Aorta (tissue), 5 donors: ENCODE measurements at regions not wholly inside any gene's neighbourhood (a gene's known extent, or its start where the extent isn't known, plus 50 kb on each side); places are given as distances from the start of the nearest gene placed in this dataset.

Source experiments
- ATAC-seq: fragments of 200-7000 bp; cut with Tn5 transposase; one replicate; pipeline ENCODE4 v1.9.1; 2022; ENCODE audit warnings: moderate library complexity; ENCODE audit not compliant: low FRiP score
- DNase-seq, 2 donors: peaks; one replicate each; pipeline ENCODE4 v3.0.0-alpha.2; 2020
- H3K27ac ChIP-seq, 2 donors: one replicate each; pipeline ENCODE4 v1.5.1; 2013; ENCODE audit warnings: low read length in 2 of 2, mild to moderate bottlenecking in 2 of 2, moderate library complexity in 2 of 2, control low read depth in 1 of 2, inconsistent platforms in 1 of 2, low read depth in 1 of 2
- H3K27me3 ChIP-seq, 2 donors: one replicate each; pipeline ENCODE4 v1.6.1; 2013; ENCODE audit warnings: control low read depth in 1 of 2, low read length in 1 of 2, mild to moderate bottlenecking in 1 of 2, moderate library complexity in 1 of 2; ENCODE audit not compliant: insufficient read depth in 2 of 2, control insufficient read depth in 1 of 2
- H3K36me3 ChIP-seq, 2 donors: one replicate each; pipeline ENCODE4 v1.6.1; 2013; ENCODE audit warnings: control low read depth in 1 of 2, low read length in 1 of 2, mild to moderate bottlenecking in 1 of 2; ENCODE audit not compliant: insufficient read depth in 2 of 2, control insufficient read depth in 1 of 2
- H3K4me1 ChIP-seq, 2 donors: one replicate each; pipeline ENCODE4 v1.6.1; 2013; ENCODE audit warnings: low read length in 2 of 2, control low read depth in 1 of 2, mild to moderate bottlenecking in 1 of 2, moderate library complexity in 1 of 2; ENCODE audit not compliant: insufficient read depth in 2 of 2, control insufficient read depth in 1 of 2
- H3K4me3 ChIP-seq, 2 donors: one replicate each; pipeline ENCODE4 v1.5.1; 2013; ENCODE audit warnings: low read length in 2 of 2, control low read depth in 1 of 2, mild to moderate bottlenecking in 1 of 2
- H3K9me3 ChIP-seq: one replicate; pipeline ENCODE4 v1.6.1; 2013; ENCODE audit warnings: mild to moderate bottlenecking, low read length; ENCODE audit not compliant: control insufficient read depth
- WGBS, 2 donors: extraction: QIAGEN DNeasy Blood & Tissue Kit; methylation state at CpG; one replicate each; pipeline ENCODE4 v1.1.7; 2013; 5-methylcytosine and 5-hydroxymethylcytosine counted together
- intact Hi-C, 2 donors: fragments of 100-400 bp; cut with DNase I; formaldehyde crosslinking; loops; one replicate each; pipeline versions ENCODE4 v1.14.2 to v1.15.0; 2022
- donor health status: healthy with polysubstance abuse.
- donor health status: Bipolar disorder and iron deficiency.
- donor health status: DM: no; HTN: no; CAD: no.
- donor health status: DM: no; HTN: no; CAD: no.
- donor health status: DM: yes; HTN: yes; CAD: no.

DNA sequence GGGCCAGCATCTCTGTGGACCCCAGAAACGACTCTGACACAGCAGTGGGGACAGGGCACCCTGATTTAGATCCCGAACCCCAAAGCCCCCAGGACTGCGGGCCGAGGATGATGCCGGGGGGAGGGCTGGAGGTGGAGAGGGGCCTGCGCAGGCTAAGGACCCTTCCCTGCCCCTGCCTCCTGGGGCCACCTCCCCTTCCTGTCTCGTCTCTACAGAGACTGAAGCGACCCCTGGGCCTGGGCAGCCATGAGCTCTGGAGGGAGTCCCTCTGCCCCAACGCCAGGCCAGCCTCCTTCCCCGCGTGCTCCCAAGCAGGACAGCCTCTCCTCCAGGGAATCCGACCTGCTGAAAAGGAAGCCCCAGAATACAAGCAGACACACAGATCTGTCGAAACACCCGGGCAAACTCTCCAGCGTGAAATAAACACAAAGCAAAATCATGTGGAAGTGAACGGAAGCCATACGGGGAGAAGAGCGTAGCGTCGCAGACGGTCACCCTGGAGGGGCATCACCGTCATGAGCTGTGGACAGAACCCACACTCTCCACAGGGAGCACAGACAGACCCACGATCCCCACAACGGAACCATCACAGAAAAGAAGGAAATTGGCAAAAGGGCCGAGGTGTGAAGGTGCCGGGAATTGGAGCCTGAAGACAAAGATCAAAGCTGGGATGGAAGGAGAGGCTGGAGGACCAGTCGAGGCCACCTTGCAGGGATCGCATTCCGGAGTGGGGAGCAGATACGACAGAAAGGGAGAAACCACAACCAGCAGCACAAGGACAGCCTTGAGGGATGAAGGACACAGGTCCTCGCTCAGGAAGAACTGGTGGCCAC is 51.0 kb upstream of the CTDP1 start:
- Histone ChIP-seq H3K9me3 (no peaks in the 10 kb centered on the region), H3K27ac (no peak overlapping the region), H3K4me3 (no peak overlapping the region), H3K4me1 (no peaks in the 10 kb centered on the region), H3K36me3 (no peaks in the 10 kb centered on the region), H3K27me3 (no peaks in the 10 kb centered on the region)
- DNase-seq (no peak), ATAC-seq (no peak)
- intact Hi-C loops, result no loop called here
- WGBS, 2 donors, result 82 to 91% methylated on average over 31 of the region's 31 CpGs

DNA sequence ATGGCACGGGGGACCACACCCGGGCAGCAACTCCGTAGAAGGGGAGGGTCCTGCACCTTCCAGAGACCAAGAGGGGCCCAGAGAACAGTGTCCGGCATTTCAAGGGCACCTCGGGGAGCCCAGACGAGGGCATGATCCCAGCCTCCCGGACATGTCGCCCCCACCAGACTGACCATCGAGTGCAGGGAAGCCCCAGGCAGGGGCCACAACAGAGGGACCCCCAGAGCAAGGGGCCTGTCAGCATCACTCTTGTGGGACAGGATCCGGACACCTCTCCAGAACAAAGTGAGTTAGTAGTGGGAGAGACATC is 50.4 kb upstream of the CTDP1 start:
- no peaks in the 10 kb centered on the region for H3K9me3 ChIP-seq
- no peak overlapping the region for H3K4me3 ChIP-seq
- WGBS, 2 donors, result 87 to 92% methylated on average over 10 of the region's 10 CpGs
- DNase-seq (no peak), ATAC-seq (no peak)
- H3K27ac ChIP-seq, result no peak overlapping the region
- H3K4me1 ChIP-seq, result no peaks in the 10 kb centered on the region
- intact Hi-C loops, result no loop called here
- no peaks in the 10 kb centered on the region for H3K36me3 ChIP-seq
- H3K27me3 ChIP-seq, result no peaks in the 10 kb centered on the region

DNA sequence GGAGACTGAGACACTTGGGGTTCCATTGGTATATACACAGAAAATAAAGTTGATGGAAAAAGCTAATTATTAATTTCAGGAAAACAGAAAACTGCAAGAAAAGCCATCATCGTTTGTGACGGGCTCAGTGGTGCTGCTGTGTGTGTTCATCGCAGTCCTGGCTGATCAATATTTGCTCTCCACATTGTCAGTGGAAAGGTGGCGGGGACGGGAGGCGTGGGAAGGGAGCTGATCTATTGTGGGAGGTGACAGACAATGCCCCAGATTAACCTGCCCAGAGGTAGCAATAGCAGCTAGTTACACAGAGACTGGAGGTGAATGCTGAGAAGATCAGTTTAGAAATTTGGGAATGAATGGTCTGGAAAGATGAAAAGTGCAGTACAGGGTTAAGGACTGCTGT is 50.0 kb upstream of the CTDP1 start:
- WGBS, 2 donors, result 88 to 94% methylated on average over 6 of the region's 6 CpGs
- H3K27me3 ChIP-seq, result no peaks in the 10 kb centered on the region
- H3K4me3 ChIP-seq, result no peak overlapping the region
- H3K36me3 ChIP-seq, result no peaks in the 10 kb centered on the region
- DNase-seq (no peak), ATAC-seq (no peak)
- H3K9me3 ChIP-seq, result no peaks in the 10 kb centered on the region
- H3K27ac ChIP-seq, result no peak overlapping the region
- no peaks in the 10 kb centered on the region for H3K4me1 ChIP-seq
- intact Hi-C loops, result no loop called here
